Omental fat pad (tissue), 3 donors: ENCODE measurements at regions not wholly inside any gene's neighbourhood (a gene's known extent, or its start where the extent isn't known, plus 50 kb on each side); places are given as distances from the start of the nearest gene placed in this dataset.

Experiments
- ATAC-seq: fragments of 150-250 bp; one replicate; pipeline ENCODE4 v1.9.1; 2016; ENCODE audit warnings: mild to moderate bottlenecking, moderate library complexity; ENCODE audit not compliant: low FRiP score
- DNase-seq: peaks from one replicate; pipeline ENCODE4 v3.0.0-alpha.2; 2019; ENCODE audit warnings: low spot score
- TF ChIP-seq, protein P1 (sequence below), 3 donors: fragments of 450-650 bp; IDR thresholded peaks; one replicate each; pipeline ENCODE4 v1.5.1; 2016 to 2017; ENCODE audit warnings: antibody characterized with exemption in 3 of 3, mild to moderate bottlenecking in 3 of 3, moderate library complexity in 2 of 3

GRCh38 chr7:41084381-41084780, 618.5 kb downstream of the INHBA start:
- ATAC-seq (no peak), DNase-seq (no peak)
- TF ChIP-seq, protein P1, sequence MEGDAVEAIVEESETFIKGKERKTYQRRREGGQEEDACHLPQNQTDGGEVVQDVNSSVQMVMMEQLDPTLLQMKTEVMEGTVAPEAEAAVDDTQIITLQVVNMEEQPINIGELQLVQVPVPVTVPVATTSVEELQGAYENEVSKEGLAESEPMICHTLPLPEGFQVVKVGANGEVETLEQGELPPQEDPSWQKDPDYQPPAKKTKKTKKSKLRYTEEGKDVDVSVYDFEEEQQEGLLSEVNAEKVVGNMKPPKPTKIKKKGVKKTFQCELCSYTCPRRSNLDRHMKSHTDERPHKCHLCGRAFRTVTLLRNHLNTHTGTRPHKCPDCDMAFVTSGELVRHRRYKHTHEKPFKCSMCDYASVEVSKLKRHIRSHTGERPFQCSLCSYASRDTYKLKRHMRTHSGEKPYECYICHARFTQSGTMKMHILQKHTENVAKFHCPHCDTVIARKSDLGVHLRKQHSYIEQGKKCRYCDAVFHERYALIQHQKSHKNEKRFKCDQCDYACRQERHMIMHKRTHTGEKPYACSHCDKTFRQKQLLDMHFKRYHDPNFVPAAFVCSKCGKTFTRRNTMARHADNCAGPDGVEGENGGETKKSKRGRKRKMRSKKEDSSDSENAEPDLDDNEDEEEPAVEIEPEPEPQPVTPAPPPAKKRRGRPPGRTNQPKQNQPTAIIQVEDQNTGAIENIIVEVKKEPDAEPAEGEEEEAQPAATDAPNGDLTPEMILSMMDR (IDR thresholded peaks at IDR 0.05), result no peak

GRCh38 chr7:41069635-41070034, 633.3 kb downstream of the INHBA start:
- no peak for ATAC-seq
- DNase-seq, result no peak
- TF ChIP-seq, protein P1 (IDR thresholded peaks at IDR 0.05), result no peak

DNA sequence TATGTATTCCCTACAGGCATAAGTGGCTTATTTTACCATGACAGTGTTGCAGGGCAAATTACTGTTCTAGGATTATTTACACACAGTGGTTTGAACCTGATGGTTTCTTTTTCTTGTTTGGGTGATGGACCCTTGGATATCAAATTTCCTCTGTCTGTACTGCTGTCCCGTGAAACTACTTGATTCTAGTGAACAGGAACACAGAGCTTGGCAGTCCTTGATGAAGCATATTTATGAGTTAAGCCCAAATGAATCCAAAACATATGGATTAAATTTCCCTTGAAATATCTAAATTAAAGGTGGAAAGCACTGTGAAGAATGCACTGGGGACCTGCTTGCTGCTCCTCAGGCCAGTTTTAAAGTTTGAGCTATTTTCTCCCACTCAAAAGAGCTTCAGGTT, 635.3 kb downstream of the INHBA start:
- TF ChIP-seq, protein P1 (IDR thresholded peaks at IDR 0.05), result no peak
- DNase-seq (no peak), ATAC-seq (no peak)

DNA sequence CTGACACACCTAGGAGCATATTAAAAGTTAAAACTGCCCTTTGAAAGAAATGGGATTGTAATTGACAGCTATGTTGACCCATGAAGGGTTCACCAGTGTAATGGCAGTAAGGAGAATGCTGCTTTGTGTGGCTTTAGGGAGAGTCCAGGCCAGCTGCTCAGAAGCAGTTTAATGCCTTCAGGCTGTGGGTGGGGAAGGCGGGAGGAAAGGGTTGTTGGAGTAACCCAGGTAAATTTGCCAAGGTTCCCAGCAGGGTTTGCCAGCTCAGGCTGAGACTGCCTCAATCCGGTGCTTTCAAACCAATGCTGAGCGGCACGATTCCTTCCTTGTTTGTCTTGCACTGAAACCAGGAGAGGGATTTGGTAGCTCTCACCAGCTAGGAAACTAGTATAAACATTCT, 637.2 kb downstream of the INHBA start:
- TF ChIP-seq, protein P1 (IDR thresholded peaks at IDR 0.05), result no peak
- ATAC-seq (no peak), DNase-seq (no peak)

DNA sequence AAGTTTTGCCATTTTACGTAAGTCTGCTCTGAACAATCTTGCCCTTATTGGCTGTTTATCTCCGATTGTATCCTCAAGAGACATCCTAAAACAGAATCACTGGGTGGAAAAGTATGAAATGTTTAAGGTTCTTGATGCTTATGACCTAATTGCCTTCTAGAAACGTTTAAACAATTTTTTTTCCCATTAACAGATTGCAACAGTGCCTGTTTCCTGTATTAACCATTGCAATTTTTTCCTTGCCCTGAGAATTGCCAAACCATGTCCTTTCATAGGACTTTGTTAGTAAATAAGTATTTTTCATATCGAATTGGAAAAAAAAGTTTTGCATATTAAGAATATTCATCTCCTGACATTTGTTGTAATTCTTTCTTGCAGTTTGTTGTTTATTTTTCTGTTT, 639.8 kb downstream of the INHBA start:
- ATAC-seq (no peak), DNase-seq (no peak)
- TF ChIP-seq, protein P1 (IDR thresholded peaks at IDR 0.05), result no peak

DNA sequence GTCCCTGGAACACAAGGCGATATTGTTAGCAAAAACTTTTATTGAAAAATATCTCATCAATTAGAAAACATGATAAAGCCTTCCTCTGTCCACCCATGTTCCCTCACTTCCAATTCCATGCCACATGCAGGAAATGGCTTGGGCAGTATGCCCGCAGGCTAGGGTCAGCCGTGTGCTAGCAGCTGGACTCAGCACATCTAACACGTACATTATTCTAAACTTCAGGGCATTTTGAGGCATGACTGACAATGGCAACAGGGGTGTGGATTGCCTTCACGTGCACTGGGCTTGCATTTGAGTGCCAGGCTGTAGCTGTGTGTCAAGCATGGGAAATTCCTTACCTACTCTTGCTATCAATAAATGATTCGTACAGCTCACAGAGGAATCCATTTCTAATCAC, 642.1 kb downstream of the INHBA start:
- TF ChIP-seq, protein P1 (IDR thresholded peaks at IDR 0.05), result no peak
- DNase-seq, result no peak

GRCh38 chr7:41059796-41060195, 643.1 kb downstream of the INHBA start:
- TF ChIP-seq, protein P1 (IDR thresholded peaks at IDR 0.05), result no peak
- no peak for DNase-seq
- ATAC-seq, result no peak

More for the DNA sequence above, 642.1 kb downstream of the INHBA start:
- ATAC-seq, result no peak
